Loucy (cell line): ENCODE measurements at regions not wholly inside any gene's neighbourhood (a gene's known extent, or its start where the extent isn't known, plus 50 kb on each side); places are given as distances from the start of the nearest gene placed in this dataset.

Source experiments
- EZH2phosphoT487 ChIP-seq: fragments of 200-600 bp; IDR thresholded peaks from 2 replicates; pipeline ENCODE4 v1.6.1; 2018; ENCODE audit warnings: antibody characterized with exemption, mild to moderate bottlenecking, moderate library complexity, borderline replicate concordance
- TF ChIP-seq, protein P1 (sequence below): fragments of 200-600 bp; sonication (generic); conservative IDR thresholded peaks from 2 replicates; pipeline ENCODE4 v1.5.1; 2014; ENCODE audit warnings: mild to moderate bottlenecking, antibody characterized with exemption, low read length

DNA sequence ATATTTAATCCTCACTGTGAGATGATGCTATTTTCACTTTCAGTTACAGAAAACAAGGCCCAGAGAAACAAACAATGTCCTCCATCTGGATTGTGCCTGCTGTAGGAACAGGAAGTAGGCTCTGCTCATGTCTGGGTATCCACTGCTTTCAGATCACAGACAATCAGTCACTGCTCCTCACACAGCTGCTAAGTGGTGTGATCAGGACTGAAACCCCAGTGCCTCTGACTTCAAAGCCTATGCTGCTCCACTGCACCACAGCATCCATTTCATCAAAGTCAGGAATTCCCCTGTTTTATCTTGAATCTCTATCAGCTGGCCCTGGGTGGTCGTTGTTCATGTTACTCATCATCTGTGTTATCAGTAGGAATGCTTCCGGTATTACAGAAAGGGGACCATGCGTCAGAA lies 303.8 kb upstream of the TRIB2 start:
- TF ChIP-seq, protein P1, sequence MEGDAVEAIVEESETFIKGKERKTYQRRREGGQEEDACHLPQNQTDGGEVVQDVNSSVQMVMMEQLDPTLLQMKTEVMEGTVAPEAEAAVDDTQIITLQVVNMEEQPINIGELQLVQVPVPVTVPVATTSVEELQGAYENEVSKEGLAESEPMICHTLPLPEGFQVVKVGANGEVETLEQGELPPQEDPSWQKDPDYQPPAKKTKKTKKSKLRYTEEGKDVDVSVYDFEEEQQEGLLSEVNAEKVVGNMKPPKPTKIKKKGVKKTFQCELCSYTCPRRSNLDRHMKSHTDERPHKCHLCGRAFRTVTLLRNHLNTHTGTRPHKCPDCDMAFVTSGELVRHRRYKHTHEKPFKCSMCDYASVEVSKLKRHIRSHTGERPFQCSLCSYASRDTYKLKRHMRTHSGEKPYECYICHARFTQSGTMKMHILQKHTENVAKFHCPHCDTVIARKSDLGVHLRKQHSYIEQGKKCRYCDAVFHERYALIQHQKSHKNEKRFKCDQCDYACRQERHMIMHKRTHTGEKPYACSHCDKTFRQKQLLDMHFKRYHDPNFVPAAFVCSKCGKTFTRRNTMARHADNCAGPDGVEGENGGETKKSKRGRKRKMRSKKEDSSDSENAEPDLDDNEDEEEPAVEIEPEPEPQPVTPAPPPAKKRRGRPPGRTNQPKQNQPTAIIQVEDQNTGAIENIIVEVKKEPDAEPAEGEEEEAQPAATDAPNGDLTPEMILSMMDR: no peak
- TF ChIP-seq EZH2phosphoT487: no peak
